ENCODE measurements at regions not wholly inside any gene's neighbourhood (a gene's known extent, or its start where the extent isn't known, plus 50 kb on each side); places are given as distances from the start of the nearest gene placed in this dataset.

- no peak for DNase-seq (ENCODE audit: low read depth)
- TF ChIP-seq CTCF (conservative IDR thresholded peaks at IDR 0.05; ENCODE audit: low read depth, low read length): no peak
- H3K4me3 ChIP-seq (ENCODE audit: low read depth, low read length): no peak overlapping the region
These were observed 281.7 kb upstream of the CD180 start for GRCh38 chr5:67478337-67478736.

DNA sequence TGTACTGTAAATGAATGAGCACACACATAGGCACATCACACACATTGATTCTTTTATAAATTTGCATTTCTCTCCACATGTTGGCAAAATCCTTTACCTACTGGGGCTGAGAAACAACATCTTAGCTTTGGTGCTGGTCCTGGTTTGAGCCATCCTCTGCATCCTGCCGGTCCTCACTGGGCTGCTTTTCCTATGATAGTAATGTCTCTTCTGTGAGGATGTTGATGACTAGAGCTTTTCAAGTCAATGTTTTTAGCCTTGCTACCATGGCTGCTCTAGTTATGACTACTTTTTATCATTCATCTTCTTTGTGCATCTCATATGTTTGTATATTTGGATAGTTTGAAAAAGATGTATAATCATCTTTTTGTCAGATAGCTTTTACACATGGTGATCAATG is 280.4 kb upstream of the CD180 start:
- no peak for TF ChIP-seq CTCF (conservative IDR thresholded peaks at IDR 0.05; ENCODE audit: low read depth, low read length)
- H3K4me3 ChIP-seq (ENCODE audit: low read depth, low read length): no peak overlapping the region
- no peak for DNase-seq (ENCODE audit: low read depth)

DNA sequence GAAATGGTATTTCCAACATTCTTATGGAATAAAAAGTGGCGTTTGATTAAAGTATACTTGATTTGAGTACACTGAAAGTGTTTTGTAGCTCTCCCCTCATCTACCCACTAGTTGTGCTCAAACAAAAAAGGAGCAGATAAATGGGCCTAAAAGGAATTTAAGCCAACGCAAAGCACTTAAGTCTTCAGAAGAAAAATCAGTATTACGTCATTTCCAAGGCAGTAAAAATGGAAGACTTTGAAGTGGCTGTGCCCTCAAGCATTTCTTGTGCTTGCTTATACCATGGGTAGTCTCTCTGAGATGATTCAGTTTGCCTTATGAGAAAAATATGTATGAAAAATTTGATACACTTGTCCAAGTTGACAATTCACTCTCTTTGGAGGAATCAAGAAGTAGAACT is 279.9 kb upstream of the CD180 start:
- TF ChIP-seq CTCF (conservative IDR thresholded peaks at IDR 0.05; ENCODE audit: low read depth, low read length): no peak
- no peak for DNase-seq (ENCODE audit: low read depth)
- H3K4me3 ChIP-seq (ENCODE audit: low read depth, low read length): no peak overlapping the region

DNA sequence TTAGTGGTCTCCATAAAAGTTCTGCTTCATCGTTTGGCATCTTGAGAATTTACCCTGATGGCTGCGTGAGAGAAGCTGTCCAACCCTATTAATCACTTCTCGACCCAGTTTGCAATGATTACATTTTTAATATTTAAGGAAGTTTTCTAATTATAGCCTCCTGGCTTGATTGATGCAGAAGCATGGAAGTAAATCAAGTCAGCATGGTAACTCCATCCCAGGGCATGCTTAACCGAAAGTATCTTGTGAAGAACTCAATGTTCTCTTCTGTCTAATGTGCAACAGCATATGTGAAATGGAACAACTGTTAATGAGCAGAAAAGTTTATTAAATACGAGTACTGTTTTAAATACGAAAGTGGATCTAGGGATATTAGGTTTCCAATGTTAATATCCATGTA is 278.9 kb upstream of the CD180 start:
- TF ChIP-seq CTCF (conservative IDR thresholded peaks at IDR 0.05; ENCODE audit: low read depth, low read length): no peak
- H3K4me3 ChIP-seq (ENCODE audit: low read depth, low read length): no peak overlapping the region
- DNase-seq (ENCODE audit: low read depth): no peak

DNA sequence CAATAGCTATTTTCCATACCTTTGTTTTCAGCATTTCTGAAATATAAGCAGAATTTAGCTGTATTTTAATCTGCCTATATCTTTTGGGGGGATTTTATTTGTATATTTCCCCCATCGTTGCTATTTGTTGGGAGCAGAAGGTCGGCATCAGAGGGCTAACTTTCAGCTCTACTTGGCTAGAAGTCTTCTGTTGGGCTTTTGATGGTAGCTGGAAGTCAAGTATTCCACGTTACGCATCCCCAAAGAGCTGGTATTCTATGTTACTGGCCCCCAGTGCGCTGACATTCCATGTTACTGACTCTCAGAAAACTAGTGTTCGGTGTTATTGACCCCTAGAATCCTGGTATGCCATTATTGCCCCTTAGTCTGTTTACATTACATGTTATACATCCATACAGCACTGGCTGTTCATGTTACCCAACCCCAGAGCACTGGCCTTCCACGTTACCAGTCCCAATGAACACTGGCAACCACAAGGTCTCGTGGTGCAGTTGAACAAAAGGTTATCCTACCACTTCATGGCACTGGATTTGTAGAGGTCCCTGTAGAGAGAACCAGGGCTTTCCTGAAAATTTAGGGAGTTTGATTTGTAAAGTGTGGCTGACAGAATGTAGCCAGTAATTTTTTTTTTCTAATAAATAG is 278.1 kb upstream of the CD180 start:
- no peak overlapping the region for H3K4me3 ChIP-seq (ENCODE audit: low read depth, low read length)
- no peak for TF ChIP-seq CTCF (conservative IDR thresholded peaks at IDR 0.05; ENCODE audit: low read depth, low read length)
- DNase-seq (ENCODE audit: low read depth): no peak

DNA sequence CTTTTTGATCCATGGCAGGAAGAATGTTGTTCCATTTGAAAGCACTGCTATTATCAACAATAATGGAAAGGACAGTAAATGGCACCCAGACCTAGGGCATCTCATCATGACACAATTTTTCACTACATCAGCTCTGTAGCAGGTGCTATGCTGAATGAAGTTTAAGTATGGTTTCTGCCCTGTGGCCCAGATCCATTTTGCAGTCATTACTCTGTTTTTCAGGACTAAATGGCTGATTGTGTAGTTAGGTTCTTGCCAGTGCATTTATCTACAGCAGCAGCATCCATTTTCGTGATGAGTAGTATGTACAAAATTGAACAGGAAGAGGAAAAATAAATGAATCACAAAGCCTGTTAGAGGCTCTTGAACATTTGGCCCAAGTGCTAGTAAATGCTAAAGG is 270.5 kb upstream of the CD180 start:
- no peak for DNase-seq (ENCODE audit: low read depth)
- TF ChIP-seq CTCF (conservative IDR thresholded peaks at IDR 0.05; ENCODE audit: low read depth, low read length): no peak

GRCh38 chr5:67465537-67466207 is 269.1 kb upstream of the CD180 start:
- no peak for DNase-seq (ENCODE audit: low read depth)
- H3K4me3 ChIP-seq (ENCODE audit: low read depth, low read length): no peak overlapping the region
- no peak for TF ChIP-seq CTCF (conservative IDR thresholded peaks at IDR 0.05; ENCODE audit: low read depth, low read length)

More for the DNA sequence above, 270.5 kb upstream of the CD180 start:
- no peak overlapping the region for H3K4me3 ChIP-seq (ENCODE audit: low read depth, low read length)
